GM18511 (cell line): ENCODE measurements at regions not wholly inside any gene's neighbourhood (a gene's known extent, or its start where the extent isn't known, plus 50 kb on each side); places are given as distances from the start of the nearest gene placed in this dataset.
"Not testable (repeated sequence)": the region's sequence is repeated elsewhere in the genome, so short reads cannot be mapped to it uniquely, and the experiment has no call there.

Experiments used
- ATAC-seq: cut with Tn5 transposase; IDR thresholded peaks from one replicate; pipeline ENCODE4 v1.9.1; 2021; ENCODE audit warnings: mild to moderate bottlenecking, moderate library complexity; ENCODE audit not compliant: unreplicated experiment

- no peak for ATAC-seq
These were observed 701.5 kb downstream of the BCL11A start for GRCh38 chr2:59851836-59852475.

- ATAC-seq, result no peak
These were observed 702.9 kb downstream of the BCL11A start for GRCh38 chr2:59850554-59850953.

GRCh38 chr2:59833941-59834340 is 719.5 kb downstream of the BCL11A start:
- ATAC-seq, result no peak

- no peak for ATAC-seq
These were observed 722.9 kb downstream of the BCL11A start for GRCh38 chr2:59830601-59831000.

GRCh38 chr2:59827677-59828076 is 725.8 kb downstream of the BCL11A start:
- no peak for ATAC-seq

- ATAC-seq, result no peak
These were observed 727.3 kb downstream of the BCL11A start for GRCh38 chr2:59826177-59826576.

GRCh38 chr2:59824314-59824713 is 729.1 kb downstream of the BCL11A start:
- ATAC-seq, result no peak

- no peak for ATAC-seq
These were observed 737.4 kb downstream of the BCL11A start for GRCh38 chr2:59816075-59816474.

GRCh38 chr2:59810283-59810682 is 743.2 kb downstream of the BCL11A start:
- ATAC-seq, result not testable (repeated sequence)

GRCh38 chr2:59806486-59806885 is 747.0 kb downstream of the BCL11A start:
- ATAC-seq, result no peak

GRCh38 chr2:59804732-59805131 is 748.7 kb downstream of the BCL11A start:
- ATAC-seq, result no peak

- ATAC-seq, result no peak
These were observed 749.9 kb downstream of the BCL11A start for GRCh38 chr2:59803586-59803985.

- no peak for ATAC-seq
These were observed 754.7 kb downstream of the BCL11A start for GRCh38 chr2:59798687-59799232.

- no peak for ATAC-seq
These were observed 762.3 kb downstream of the BCL11A start for GRCh38 chr2:59791004-59791618.

- no peak for ATAC-seq
These were observed 763.1 kb downstream of the BCL11A start for GRCh38 chr2:59790186-59791003.

GRCh38 chr2:59789523-59789922 is 763.9 kb downstream of the BCL11A start:
- no peak for ATAC-seq

GRCh38 chr2:59787095-59787494 is 766.4 kb downstream of the BCL11A start:
- ATAC-seq, result no peak

GRCh38 chr2:59786684-59787083 is 766.8 kb downstream of the BCL11A start:
- no peak for ATAC-seq

GRCh38 chr2:59779571-59779970 is 773.9 kb downstream of the BCL11A start:
- ATAC-seq, result no peak

- ATAC-seq, result no peak
These were observed 776.3 kb downstream of the BCL11A start for GRCh38 chr2:59777120-59777519.

- ATAC-seq, result no peak
These were observed 776.8 kb downstream of the BCL11A start for GRCh38 chr2:59776726-59777008.
